Skeletal muscle satellite cell (primary cell): ENCODE measurements at regions not wholly inside any gene's neighbourhood (a gene's known extent, or its start where the extent isn't known, plus 50 kb on each side); places are given as distances from the start of the nearest gene placed in this dataset.

Experiments
- H3K27me3 ChIP-seq: 2 replicates; pipeline ENCODE4 v1.7.0; 2013; ENCODE audit warnings: low read length; ENCODE audit not compliant: control insufficient read depth, insufficient read depth
- H3K36me3 ChIP-seq: 2 replicates; pipeline ENCODE4 v1.7.0; 2013; ENCODE audit warnings: mild to moderate bottlenecking, control low read depth, low read length; ENCODE audit not compliant: insufficient read depth
- H3K4me1 ChIP-seq: 2 replicates; pipeline ENCODE4 v1.7.0; 2013; ENCODE audit warnings: low read length; ENCODE audit not compliant: control insufficient read depth, insufficient read depth
- H3K4me2 ChIP-seq: 2 replicates; pipeline ENCODE4 v1.7.0; 2013; ENCODE audit warnings: mild to moderate bottlenecking, low read length
- H3K4me3 ChIP-seq: 2 replicates; pipeline ENCODE4 v1.7.0; 2013; ENCODE audit warnings: low read length
- H3K9ac ChIP-seq: 2 replicates; pipeline ENCODE4 v1.7.0; 2013; ENCODE audit warnings: mild to moderate bottlenecking, low read depth, low read length, moderate library complexity
- H3K9me3 ChIP-seq: replicated peaks from 2 replicates; pipeline ENCODE4 v1.7.0; 2013; ENCODE audit warnings: mild to moderate bottlenecking, control low read depth, low read length

DNA sequence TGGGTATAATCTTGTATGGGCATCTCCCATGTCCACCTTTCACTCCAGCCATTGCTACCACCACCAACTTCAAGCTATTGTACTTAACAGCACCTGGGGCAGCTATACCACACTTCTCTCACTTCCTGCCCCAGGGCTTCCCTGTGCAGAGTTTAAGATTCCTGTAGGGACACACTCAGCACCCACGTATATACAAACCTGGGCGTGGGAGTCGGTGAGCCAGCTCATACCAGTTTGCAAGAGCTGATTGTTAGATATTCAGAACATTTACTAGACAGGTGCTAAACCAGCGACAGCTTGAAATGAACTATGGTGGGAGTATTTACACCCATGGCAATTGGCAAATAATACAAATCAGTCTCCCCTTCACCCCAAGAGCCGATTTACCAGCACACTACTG, 114.8 kb upstream of the CSF3R start:
- Histone ChIP-seq H3K4me2 (no peak overlapping the region), H3K9ac (no peak overlapping the region), H3K27me3 (no peaks in the 10 kb centered on the region), H3K36me3 (no peaks in the 10 kb centered on the region), H3K4me3 (no peak overlapping the region), H3K4me1 (no peaks in the 10 kb centered on the region), H3K9me3 (no peaks in the 10 kb centered on the region)

DNA sequence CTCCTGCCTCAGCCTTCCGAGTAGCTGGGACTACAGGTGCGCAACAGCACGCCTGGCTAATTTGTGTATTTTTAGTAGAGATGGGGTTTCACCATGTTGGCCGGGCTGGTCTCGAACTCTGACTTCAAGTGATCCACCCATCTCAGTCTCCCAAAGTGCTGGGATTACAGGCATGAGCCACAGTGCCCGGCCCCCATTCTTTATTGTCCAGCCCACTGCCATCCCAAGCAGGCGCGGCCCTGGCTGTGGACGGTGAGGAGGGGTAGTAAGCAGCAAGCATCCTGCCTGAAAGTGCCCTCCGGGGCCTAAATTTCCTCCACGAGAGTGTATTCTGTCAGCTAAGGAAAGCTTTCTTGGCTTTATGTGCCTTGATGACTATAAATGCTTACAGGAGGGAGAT, 113.2 kb upstream of the CSF3R start:
- no peaks in the 10 kb centered on the region for H3K4me1 ChIP-seq
- H3K9ac ChIP-seq: no peak overlapping the region
- no peaks in the 10 kb centered on the region for H3K9me3 ChIP-seq
- H3K27me3 ChIP-seq: peaks cover 3% of the 10 kb centered on the region
- H3K4me3 ChIP-seq: no peak overlapping the region
- H3K36me3 ChIP-seq: no peaks in the 10 kb centered on the region
- H3K4me2 ChIP-seq: no peak overlapping the region

DNA sequence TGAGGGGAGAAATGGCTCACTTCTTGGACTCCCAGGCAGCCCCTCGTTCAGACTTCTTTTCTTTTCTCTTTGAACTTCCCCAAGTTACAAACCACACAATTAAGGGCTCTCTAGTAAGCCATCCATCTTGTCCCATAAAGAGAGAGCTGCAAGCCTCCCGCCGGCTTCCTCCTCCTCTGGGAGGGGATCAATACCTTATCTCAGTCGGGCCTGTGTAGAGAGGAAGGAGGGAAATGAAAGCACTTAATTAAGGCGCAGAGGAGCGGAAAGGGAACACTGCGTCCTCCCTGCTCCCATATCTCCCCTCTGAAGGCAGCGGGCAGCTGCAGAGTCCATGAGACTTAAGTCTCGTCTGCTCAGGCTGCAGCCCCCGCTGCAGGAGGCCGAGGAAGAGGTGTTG, 112.6 kb upstream of the CSF3R start:
- no peaks in the 10 kb centered on the region for H3K4me1 ChIP-seq
- no peaks in the 10 kb centered on the region for H3K9me3 ChIP-seq
- no peak overlapping the region for H3K4me3 ChIP-seq
- H3K36me3 ChIP-seq: no peaks in the 10 kb centered on the region
- no peak overlapping the region for H3K4me2 ChIP-seq
- no peak overlapping the region for H3K9ac ChIP-seq
- H3K27me3 ChIP-seq: peaks cover 8% of the 10 kb centered on the region

DNA sequence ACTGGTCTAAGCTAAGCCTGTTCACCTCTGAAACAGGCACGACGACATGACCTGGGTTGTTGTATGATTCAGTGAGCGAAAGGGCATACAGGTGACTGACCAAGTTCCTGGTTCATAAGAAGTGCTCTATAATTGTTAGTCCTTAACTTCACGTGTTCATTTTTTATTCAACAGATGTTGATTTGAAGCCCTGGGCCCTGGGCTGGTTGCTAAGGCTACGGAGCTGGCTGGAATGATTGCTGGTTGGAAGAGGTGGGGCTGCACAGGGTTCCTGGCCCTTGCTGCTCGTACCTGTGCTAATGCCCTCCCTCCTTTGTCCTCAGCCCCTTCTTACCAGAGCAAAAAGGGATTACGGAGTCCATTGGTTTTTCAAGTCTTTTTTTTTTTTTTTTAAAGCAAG, 111.3 kb upstream of the CSF3R start:
- H3K4me1 ChIP-seq: no peaks in the 10 kb centered on the region
- no peak overlapping the region for H3K9ac ChIP-seq
- H3K36me3 ChIP-seq: no peaks in the 10 kb centered on the region
- H3K4me2 ChIP-seq: no peak overlapping the region
- peaks cover 13% of the 10 kb centered on the region for H3K27me3 ChIP-seq
- H3K4me3 ChIP-seq: no peak overlapping the region
- H3K9me3 ChIP-seq: no peaks in the 10 kb centered on the region

DNA sequence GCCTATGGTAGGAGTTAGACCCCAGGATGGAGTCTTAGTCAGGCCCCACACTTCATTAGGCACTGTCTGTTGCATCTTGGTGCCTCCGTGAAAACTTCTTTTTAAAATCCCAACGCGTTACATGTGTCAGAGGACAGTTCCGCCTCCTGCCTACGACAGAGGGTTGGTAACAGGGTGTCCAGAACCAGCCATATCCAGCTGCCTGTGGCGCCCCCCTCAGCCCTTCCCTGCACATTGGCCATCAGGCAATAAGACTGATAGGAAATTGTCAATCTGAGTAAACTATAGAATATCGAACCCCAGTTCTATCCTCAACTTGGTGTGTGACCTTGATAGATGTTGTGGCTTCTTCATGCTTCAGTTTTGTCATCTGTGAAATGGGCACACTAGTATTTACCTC, 108.6 kb upstream of the CSF3R start:
- H3K27me3 ChIP-seq: peaks cover 32% of the 10 kb centered on the region
- no peak overlapping the region for H3K9ac ChIP-seq
- H3K4me3 ChIP-seq: no peak overlapping the region
- H3K4me1 ChIP-seq: no peaks in the 10 kb centered on the region
- H3K36me3 ChIP-seq: no peaks in the 10 kb centered on the region
- H3K9me3 ChIP-seq: no peaks in the 10 kb centered on the region
- H3K4me2 ChIP-seq: no peak overlapping the region

DNA sequence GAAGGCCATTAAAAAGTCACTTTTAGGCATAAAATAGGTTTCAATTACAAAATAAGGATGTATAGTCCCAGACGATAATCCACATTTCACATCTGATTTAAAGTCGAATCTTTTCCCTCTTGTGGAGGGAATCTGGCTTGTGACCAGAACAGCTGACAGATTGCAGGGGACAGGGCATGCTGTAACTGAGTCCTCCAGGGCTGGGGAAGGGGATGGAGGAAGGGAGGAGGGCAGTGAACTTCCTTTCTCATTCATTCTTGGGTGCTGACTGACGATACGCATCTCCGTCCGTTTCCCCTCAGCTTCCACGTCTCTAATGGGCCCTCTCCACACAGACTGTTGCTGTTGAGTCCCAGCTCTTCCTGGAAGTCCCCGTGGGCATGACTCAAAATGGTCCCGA, 108.1 kb upstream of the CSF3R start:
- Histone ChIP-seq H3K27me3 (peaks cover 37% of the 10 kb centered on the region), H3K9ac (no peak overlapping the region), H3K4me1 (no peaks in the 10 kb centered on the region), H3K9me3 (no peaks in the 10 kb centered on the region), H3K4me2 (no peak overlapping the region), H3K4me3 (no peak overlapping the region), H3K36me3 (no peaks in the 10 kb centered on the region)

DNA sequence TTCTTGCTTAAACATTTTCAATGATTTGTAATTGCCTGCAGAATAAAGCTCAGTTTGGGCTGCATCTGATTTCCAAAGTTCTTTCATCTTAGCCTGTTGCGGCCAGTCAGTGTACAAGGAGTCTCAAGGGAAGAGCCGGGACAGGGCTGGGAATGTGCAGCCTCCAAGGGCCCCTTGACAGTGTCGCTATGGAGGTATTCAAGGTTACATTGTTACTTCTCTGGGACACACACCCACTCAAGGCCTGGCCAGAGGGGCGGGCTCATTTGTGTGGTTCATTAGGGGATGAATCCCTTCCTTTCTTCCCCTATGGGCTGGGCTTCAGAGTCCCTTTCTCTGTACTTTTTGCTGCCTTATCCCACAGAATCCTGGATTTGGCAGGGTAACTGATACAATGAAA, 107.6 kb upstream of the CSF3R start:
- H3K9ac ChIP-seq: no peak overlapping the region
- no peaks in the 10 kb centered on the region for H3K36me3 ChIP-seq
- no peak overlapping the region for H3K4me2 ChIP-seq
- no peaks in the 10 kb centered on the region for H3K9me3 ChIP-seq
- peaks cover 41% of the 10 kb centered on the region for H3K27me3 ChIP-seq
- no peaks in the 10 kb centered on the region for H3K4me1 ChIP-seq
- H3K4me3 ChIP-seq: no peak overlapping the region

DNA sequence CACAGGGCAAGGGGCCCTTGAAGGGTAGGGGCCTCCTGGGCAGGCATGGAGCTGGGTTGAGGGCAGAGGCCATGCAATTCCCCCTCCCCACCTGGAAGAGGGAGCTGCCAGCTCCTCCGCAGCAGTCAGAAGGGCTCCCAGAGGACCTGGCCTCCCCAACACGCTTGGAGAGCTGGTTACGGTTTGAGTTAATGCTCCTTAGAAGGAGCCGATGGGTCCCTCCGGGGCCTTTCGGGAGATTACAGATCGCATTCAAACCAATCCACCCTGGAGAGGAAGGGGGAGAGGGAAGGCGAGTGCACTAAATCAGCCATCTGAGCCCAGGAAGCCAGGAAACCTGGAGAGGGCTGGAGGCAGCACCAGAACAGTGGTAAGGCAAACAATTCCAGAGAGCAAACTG, 106.3 kb upstream of the CSF3R start:
- Histone ChIP-seq H3K4me2 (no peak overlapping the region), H3K9ac (no peak overlapping the region), H3K4me3 (no peak overlapping the region), H3K4me1 (no peaks in the 10 kb centered on the region), H3K9me3 (no peaks in the 10 kb centered on the region), H3K36me3 (no peaks in the 10 kb centered on the region), H3K27me3 (peaks cover 52% of the 10 kb centered on the region)

DNA sequence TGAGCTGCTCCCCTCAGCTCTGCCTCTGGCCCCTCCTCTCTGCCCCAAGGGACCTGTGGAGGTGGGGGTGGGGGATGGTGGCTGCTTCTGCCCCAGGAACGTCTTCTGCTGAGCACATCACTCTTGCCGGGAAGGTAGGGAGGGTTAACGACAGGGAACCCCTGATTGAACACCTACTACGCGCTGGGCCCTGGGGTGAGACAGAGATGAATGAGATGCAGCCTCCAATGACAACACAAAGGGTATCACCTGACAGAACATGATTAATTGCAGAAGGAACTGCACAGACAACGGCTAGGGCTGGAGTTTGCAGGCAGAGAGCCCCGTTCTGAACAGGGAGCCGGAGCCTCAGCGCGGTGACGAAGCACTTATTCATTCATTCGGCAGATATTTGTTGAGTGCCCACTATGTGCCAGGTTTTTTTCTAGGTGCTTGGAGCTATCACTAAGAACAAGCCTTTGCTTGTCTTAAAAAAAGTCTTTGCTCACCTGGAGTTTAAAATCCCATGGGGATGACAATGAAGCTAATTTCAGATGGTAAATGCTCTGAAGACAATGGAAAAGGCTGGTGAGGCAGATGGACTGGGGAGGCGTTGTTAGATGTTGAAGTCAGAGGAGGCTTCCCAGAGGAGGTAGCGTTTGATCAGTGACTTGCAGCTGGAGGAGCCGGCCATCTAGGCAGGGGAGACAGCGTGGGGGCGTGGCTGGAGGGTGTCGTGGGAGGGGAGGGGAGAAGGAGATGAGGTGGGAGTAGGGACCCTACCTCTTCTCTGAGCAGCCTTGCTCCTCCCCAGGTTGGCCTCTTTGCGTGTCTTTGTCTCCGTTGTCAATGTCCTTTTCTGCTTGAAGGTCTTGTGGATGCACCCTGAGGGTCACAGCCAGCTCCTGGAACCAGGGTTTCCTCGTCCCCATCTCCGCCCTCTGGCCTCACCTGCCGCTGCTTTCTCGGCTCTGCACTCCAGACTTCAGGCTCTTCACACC, 103.1 kb upstream of the CSF3R start:
- H3K4me3 ChIP-seq: no peak overlapping the region
- no peaks in the 10 kb centered on the region for H3K4me1 ChIP-seq
- no peak overlapping the region for H3K4me2 ChIP-seq
- H3K36me3 ChIP-seq: no peaks in the 10 kb centered on the region
- no peak overlapping the region for H3K9ac ChIP-seq
- H3K27me3 ChIP-seq: peaks cover 61% of the 10 kb centered on the region
- H3K9me3 ChIP-seq: no peaks in the 10 kb centered on the region

DNA sequence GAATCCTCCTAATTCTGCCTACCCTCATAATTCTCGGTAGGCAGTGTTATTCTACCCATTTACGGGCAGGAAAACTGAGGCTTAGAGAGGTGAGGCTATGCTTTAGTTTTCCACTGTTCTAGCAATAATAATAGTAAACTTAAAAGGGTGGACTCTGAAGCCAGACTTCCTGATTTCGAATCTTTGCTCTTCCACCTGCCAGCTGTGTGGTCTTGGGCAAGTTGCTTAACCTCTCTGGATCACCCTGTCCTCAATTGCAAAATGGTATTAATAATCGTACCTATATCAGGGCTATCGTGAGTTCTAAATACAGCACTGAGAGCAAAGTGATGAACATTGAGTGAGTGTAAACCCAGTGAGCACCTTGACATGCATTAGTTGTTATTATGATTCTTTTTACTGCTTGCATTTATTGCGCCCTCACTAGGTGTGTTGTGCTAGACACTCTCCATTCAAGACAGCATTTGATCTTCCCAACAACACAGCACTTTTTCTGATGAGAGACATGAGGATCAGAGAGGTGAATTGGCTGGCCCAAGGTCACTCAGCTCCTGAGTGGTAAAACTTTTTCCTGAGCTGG, 102.3 kb upstream of the CSF3R start:
- no peak overlapping the region for H3K9ac ChIP-seq
- H3K36me3 ChIP-seq: no peaks in the 10 kb centered on the region
- H3K9me3 ChIP-seq: no peaks in the 10 kb centered on the region
- no peak overlapping the region for H3K4me3 ChIP-seq
- H3K4me1 ChIP-seq: no peaks in the 10 kb centered on the region
- H3K27me3 ChIP-seq: peaks cover 53% of the 10 kb centered on the region
- H3K4me2 ChIP-seq: no peak overlapping the region

DNA sequence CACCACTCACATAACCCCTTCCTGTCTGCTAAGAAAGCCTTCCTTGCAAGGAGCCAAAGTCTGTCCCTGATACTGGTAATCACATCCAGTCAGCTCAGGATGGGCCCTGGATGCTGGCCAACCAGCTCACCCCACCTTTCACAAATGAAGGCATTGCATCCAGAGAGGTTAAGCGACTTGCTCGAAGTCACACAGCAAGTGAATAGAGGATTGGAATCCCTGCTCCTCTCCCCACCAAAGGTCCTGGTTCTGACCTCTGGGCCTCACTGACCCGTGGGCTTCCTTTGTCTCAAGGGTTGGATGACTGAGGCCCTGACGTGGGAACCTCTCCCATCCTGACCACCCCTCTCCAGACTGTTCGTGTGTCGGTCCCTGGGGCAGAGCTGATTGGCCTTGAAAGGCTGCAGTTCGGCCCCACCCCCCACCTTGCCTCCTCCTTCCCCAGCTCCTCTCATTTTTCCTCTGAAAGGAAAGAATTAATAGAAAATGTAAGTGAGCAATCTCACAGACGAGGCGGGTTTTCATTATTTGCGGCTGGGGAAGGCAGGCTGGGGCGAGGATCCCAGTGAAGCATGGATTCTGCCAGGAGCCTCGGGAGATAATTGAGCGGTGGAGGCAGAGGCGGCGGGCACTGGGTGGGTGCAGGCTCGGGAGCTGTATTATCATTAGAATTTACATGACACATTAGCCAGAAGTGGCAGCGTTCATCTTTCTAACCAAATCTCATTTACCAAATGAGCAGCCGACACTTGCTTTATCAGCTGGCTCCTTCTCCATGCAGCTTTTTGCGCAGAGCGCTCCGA, 101.5 kb upstream of the CSF3R start:
- no peak overlapping the region for H3K4me2 ChIP-seq
- no peak overlapping the region for H3K4me3 ChIP-seq
- no peaks in the 10 kb centered on the region for H3K4me1 ChIP-seq
- H3K9ac ChIP-seq: no peak overlapping the region
- no peaks in the 10 kb centered on the region for H3K9me3 ChIP-seq
- H3K27me3 ChIP-seq: peaks cover 52% of the 10 kb centered on the region
- no peaks in the 10 kb centered on the region for H3K36me3 ChIP-seq
